ENCODE measurements at regions not wholly inside any gene's neighbourhood (a gene's known extent, or its start where the extent isn't known, plus 50 kb on each side); places are given as distances from the start of the nearest gene placed in this dataset.

GRCh38 chr5:175290379-175290778, 153.6 kb downstream of the DRD1 start:
- H3K4me3 ChIP-seq (ENCODE audit: low read length): no peak overlapping the region
- TF ChIP-seq CTCF (IDR thresholded peaks at IDR 0.05; ENCODE audit: insufficient read depth, low read depth, low read length, missing control alignments): no peak
- no peak for DNase-seq (ENCODE audit: low read depth)

GRCh38 chr5:175288048-175288621, 155.8 kb downstream of the DRD1 start:
- peak; percentile 14 for DNase-seq (ENCODE audit: low read depth)
- H3K4me3 ChIP-seq (ENCODE audit: low read length): no peak overlapping the region
- no peak for TF ChIP-seq CTCF (IDR thresholded peaks at IDR 0.05; ENCODE audit: insufficient read depth, low read depth, low read length, missing control alignments)

GRCh38 chr5:175286981-175287380, 157.0 kb downstream of the DRD1 start:
- DNase-seq (ENCODE audit: low read depth): no peak
- H3K4me3 ChIP-seq (ENCODE audit: low read length): no peak overlapping the region
- TF ChIP-seq CTCF (IDR thresholded peaks at IDR 0.05; ENCODE audit: insufficient read depth, low read depth, low read length, missing control alignments): no peak

GRCh38 chr5:175285261-175285660, 158.7 kb downstream of the DRD1 start:
- DNase-seq (ENCODE audit: low read depth): no peak
- no peak overlapping the region for H3K4me3 ChIP-seq (ENCODE audit: low read length)
- no peak for TF ChIP-seq CTCF (IDR thresholded peaks at IDR 0.05; ENCODE audit: insufficient read depth, low read depth, low read length, missing control alignments)

- H3K4me3 ChIP-seq (ENCODE audit: low read length): no peak overlapping the region
- no peak for DNase-seq (ENCODE audit: low read depth)
- no peak for TF ChIP-seq CTCF (IDR thresholded peaks at IDR 0.05; ENCODE audit: insufficient read depth, low read depth, low read length, missing control alignments)
Measured at GRCh38 chr5:175284806-175285205, 159.2 kb downstream of the DRD1 start.

DNA sequence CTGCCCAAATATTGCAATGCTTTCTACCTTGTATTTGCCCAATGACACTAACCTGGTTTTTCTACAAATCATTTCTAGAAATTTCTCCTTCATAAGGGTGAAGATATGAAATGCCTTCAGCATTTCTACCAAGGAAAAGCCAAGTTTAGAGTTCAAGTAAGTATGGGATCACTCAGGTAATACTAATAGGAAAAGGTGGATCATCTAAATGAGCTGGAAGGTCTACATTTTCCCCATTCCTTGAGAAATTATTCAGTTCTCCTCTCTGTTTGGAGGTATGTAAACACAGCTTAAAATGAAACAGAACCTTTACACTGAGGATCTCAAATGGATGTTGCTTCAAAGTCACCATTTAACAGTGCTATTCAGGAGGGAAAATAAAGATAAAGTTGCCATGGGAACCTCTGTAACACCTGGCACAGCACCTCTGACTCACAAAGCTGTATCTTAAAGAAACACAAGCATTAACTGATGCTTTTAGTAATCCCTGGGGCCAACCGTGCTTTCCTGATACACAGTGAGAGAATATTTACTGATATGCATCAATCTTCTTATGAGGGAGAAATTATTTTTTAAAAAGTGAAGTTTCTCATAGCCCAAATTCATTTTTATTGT, 161.3 kb downstream of the DRD1 start:
- no peak overlapping the region for H3K4me3 ChIP-seq (ENCODE audit: low read length)
- no peak for DNase-seq (ENCODE audit: low read depth)
- TF ChIP-seq CTCF (IDR thresholded peaks at IDR 0.05; ENCODE audit: insufficient read depth, low read depth, low read length, missing control alignments): no peak

GRCh38 chr5:175281714-175282113, 162.3 kb downstream of the DRD1 start:
- TF ChIP-seq CTCF (IDR thresholded peaks at IDR 0.05; ENCODE audit: insufficient read depth, low read depth, low read length, missing control alignments): no peak
- no peak overlapping the region for H3K4me3 ChIP-seq (ENCODE audit: low read length)

More at GRCh38 chr5:175281714-175282113, 162.3 kb downstream of the DRD1 start:
- no peak for DNase-seq (ENCODE audit: low read depth)

All from epithelial cell of esophagus (primary cell).